Left renal pelvis (tissue), 4 donors: ENCODE measurements at regions not wholly inside any gene's neighbourhood (a gene's known extent, or its start where the extent isn't known, plus 50 kb on each side); places are given as distances from the start of the nearest gene placed in this dataset.

Experiments used
- DNase-seq, 4 donors: peaks; one replicate each; pipeline ENCODE4 v3.0.0-alpha.2; 2013; ENCODE audit warnings: low read depth in 4 of 4, low spot score in 3 of 4

DNA sequence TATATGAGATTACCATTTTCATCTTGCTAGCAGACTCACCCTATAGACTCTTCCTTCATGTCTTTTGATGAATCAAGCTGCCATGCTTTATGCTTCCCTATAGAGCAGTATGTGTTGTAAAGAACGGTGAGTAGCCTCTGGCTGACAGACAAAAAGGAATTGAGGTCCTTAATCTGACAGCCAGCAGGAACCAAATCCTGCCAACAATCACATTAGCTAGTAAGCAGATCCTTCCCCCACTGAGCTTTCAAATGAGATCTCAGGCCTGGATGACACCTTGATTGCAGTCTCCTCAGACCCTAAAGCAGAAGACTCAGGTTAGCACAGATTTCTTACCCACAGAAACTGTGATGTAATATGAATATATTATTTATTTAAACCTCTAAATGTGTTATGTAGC, 577.0 kb downstream of the CDH11 start:
- DNase-seq, result no peak

DNA sequence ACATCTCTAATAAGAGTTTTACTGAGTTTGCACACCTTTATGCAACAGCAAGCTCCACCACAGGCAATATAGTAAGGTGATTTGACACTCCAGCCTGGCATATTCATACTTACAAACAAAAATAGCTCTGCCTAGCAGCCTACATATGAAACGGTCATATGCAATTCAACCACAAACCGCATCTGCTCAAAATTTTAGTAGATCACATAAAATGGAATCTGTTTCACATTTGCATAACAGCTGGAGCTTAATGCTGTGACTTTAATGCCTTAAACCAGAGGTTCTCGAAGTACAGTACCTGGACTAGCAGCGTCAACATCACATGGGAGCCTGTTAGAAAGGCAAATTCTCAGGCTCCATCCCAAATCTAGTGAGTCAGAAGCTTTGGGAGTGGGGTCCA, 578.4 kb downstream of the CDH11 start:
- no peak for DNase-seq

DNA sequence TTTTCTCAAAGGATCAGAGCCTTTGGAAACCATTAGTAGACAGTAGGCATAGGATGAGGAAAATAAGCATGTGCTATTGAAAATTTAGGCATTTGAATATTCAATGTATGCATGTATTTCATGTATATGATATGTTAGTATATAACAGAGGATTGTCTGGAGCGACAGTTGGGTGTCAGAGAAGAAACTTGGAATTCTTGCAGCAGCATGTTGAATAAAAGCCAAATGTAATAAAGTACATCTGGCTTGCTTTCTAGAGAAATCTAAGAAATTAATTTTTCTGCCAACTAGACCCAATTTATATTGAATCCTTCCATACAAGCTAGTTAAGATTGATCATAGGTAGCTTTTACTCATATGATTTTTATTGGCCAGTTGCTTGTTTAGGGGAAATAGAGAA, 578.8 kb downstream of the CDH11 start:
- no peak for DNase-seq

DNA sequence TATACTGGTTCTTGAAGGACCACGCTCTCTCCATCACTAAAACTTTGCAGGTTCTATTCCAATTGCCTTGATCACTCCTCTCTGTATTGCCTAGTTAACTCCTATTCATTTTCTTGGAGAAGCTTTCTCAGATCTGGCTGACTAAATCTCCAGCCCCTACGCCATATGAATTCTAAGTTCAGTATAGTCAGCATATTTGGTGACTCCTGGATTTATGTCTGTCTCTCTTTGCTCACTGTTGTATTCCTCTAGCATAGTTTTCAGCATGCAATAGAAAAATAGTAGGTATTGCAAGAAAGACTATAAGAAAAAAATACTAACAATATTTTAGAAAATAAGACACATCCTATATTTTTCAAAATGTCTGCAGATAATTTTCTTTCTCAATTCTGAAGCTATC, 579.7 kb downstream of the CDH11 start:
- no peak for DNase-seq

DNA sequence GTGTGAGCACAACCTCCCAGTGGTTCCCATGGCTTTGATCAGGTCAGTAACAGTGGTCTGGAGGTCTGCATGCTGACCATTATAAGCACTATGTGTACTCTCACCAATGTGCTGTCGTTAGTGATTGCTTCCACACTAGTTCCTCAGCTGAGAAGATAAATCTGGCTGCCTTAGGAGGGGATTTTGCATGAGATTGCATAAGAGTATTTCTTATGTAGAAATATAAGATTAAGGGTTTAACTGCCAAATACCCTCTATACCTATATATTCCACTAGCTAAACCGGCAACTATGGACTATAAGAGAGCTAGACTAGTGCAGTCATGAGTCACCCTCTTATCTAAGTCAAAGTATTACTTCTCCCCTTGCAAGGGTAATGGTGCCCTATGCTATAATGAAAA, 580.2 kb downstream of the CDH11 start:
- no peak for DNase-seq

DNA sequence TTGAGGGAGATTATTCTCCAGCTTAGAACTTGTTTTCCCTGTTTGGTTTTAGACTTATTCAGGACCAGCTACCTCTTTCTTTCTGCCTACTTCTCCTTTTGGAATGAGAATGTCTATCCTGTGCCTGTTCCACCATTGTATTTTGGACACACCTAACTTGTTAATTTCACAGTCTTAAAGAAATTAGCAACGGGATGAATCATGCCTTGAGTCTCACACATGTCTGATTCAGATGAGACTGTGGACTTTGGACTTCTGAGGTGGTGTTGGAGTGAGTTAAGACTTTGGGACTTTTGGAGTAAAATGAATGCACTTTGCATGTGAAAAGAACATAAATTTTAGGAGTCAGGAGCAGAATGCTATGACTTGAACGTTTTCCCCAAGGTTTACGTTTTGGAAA, 581.4 kb downstream of the CDH11 start:
- DNase-seq, result no peak

DNA sequence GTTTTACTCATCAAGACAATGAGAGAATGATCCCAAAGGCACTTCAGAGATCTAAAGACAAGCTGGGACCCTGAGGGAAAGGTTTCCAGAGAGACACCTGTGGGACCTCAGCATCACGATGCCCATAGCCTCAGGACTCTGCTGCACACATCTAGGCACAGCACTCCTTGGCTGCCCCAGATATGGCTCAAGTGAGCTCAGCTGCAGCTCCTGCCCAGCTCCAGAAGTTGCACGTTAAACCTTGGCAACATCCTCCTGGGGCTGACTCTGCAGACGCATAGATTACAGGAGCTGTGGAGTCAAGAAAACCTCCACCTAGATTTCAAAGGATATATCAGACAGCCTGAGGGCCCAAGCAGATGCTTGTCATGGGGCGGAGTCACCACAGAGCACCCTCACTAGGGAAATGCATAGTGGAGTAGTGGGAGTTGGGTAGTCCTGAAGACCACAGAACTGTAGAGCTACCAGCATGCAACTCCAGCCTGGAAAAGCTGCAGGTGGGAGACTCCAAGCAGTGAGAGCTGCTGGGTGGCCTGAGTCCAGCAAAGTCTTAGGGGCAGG, 582.0 kb downstream of the CDH11 start:
- DNase-seq, result no peak

DNA sequence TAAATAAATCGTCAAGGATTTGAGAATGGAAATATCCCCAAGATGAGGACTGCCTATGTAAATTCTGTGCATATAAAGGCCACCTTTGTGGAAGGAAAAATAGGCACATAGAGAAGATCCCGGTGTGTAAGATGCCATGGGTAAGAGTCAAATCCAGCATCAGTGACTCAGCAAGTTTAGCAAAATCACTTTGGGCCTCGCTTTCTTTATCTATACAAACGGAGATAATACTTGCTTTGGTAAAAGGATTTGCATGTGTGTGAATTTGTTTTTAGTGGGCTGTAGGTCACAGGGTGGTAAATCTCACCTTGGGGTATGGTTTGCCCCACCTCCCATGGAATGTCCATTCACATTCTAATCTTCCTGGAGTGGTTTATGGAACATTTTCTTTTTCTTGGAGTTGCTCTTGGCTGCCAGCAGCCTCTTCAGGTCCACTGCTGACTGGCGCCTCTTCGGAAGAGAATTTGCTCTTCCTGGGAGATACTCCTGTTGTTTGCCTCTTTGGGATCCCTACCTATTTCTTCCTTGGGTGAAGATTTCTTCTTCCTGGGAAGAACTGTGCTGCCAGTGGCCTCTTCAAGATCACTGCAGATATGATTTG, 587.6 kb downstream of the CDH11 start:
- DNase-seq, result no peak

DNA sequence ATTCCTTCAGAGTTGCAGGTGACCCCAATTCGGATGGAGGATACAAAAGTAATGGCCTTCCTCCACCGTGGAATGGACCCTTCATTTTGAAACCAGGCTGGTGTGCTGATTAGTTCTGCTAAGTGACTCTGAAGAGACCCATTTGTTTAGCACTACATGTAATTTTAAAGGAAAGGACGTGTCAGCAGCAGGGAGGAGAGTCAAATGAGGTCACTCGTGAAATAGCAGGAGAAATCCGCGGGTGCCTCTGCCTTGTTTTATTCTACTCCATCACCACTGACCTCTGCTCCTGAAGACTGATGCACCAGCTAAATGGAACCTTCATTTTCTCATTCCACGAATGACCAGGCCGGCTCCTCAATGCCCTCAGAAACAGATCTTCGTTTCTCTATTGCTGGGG, 589.2 kb downstream of the CDH11 start:
- DNase-seq, result no peak

DNA sequence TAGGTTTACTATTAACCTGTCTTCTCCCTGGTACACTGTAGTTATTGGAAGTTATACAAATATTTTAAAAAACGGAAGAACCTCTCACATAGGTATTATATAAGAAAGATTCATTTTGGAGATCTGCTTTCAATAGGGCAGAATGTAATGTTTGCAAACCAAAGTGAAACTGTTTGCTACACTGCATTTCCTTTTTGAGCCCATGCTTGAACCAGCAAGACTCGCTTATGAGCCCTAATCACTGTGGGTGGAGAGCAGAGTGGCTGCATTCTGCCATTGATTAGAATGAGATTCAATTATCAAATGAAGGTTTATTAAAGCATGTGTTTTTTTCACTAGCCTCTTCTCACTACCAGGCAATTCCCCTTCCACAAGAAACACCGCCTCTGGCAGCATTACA, 589.7 kb downstream of the CDH11 start:
- no peak for DNase-seq

DNA sequence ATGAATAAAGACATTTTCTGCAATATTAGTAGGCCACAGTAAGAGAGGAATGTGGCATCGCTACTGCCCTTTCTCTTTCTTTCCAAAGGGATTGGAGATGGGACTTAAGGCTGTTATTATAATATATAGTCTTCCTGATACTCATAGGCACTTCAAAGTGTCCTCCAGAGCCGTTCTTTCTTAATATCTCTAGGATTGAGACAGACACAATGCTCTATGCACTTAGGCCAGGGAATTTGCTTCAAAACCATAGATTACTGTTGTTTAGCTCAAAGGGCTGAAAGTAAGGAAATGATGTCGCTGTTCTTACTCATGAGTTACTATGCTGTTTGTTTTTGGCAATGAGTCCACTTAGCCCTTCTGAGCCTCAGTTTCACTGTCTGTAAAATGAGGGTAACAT, 590.5 kb downstream of the CDH11 start:
- no peak for DNase-seq

DNA sequence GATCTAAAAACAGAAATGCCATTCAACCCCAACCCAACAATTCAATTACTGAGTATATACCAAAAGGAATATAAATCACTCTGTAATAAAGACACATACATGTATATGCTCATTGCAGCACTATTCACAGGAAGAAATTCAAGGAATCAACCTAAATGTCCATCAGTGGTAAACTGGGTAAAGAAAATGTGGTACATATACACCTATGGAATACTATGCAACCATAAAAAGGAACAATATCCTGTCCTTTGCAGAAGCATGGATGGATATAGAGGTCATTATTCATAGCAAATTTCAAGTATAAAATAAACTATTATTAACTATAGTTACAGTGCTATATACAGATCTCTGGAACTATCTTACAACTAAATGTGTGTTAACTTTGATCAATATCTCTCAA, 599.3 kb downstream of the CDH11 start:
- no peak for DNase-seq

DNA sequence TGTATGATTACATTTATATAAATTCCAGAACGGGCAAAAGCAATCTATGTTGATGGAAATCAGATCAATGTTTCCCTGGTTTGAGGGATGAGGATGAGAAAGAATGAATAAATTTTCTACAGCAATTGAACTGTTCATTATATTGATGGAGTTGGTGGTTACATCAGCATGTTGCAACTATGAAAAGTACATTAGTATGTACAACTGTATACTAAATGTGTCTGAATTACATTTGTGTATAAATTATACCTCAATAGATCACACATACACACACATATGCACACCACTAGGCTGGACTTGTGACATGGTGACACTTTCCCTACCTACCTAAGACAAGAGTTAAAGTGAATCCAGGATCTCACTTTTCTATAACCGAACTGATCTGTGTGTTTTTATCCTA, 608.0 kb downstream of the CDH11 start:
- DNase-seq, result no peak

DNA sequence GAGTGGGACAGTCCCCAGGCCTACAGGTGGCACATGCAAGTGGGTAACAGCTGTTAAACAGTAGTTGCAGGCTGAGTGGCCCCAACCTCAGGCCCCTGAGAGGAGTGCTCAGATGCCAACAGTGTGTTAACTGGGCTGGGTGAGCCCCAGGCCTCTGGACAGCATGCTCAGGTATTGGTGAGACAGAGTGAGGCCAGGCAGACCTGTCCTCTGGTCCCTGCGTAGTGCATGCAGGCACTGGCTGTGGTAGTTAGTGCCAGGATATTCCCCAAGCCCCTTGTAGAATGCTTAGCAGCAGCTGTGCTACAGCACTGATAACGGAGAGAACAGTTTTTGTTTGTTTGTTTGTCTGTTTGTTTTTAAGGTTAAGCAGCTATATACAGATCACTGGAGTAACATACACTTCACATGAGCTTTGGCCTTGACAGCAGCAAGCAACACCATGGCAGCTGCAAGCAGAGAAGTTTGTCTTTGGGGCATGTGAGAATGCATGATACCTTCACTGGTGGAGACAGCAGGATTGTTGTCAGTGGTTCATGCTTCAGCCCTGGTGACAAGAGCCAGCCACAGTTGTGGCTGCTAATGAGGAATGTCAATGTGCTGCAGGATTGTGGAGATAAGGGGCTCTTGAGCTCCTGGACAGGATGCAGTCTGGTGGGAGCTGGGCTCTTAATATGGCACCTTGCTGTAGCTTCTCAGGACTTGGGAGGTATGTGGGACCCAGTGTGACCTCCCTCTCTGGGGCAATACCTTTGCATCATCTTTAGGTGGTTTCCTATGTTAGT, 614.4 kb downstream of the CDH11 start:
- no peak for DNase-seq

DNA sequence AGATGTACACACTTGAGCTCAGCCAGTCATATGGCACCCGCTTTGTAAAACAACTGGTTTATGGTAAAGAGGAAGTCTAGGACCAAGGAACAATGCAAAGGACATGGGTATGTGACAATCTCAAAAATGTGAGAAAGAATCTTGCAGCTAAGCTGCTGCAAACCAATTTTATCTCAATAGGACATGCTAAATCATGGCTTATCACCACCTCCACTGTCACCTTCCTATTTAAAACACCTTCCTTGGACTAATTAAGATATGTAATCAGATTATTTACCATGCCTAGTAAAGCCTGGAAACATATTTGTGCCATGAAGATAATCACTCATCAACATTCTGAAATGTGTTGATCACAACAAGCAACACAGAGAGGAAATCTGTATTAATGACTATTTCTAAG, 622.7 kb downstream of the CDH11 start:
- DNase-seq, result no peak

DNA sequence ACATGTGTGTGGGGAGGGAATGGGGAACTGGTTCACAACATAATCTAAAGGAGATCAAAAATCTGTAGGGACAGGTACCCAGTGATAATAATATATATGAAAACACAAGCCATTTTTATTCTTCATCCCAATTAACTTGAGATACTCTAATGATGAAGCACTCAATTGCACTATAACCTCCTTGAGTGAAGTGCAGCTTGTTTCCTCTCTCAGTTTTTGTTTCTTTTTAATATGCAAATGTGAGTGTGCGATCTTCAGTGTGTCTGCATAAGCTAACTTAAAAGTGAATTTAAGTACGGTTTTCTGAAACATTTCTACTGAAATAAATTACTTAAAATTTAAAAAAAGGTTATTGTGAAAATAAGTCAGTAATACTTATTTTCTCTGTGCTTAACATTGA, 623.5 kb downstream of the CDH11 start:
- DNase-seq, result no peak

DNA sequence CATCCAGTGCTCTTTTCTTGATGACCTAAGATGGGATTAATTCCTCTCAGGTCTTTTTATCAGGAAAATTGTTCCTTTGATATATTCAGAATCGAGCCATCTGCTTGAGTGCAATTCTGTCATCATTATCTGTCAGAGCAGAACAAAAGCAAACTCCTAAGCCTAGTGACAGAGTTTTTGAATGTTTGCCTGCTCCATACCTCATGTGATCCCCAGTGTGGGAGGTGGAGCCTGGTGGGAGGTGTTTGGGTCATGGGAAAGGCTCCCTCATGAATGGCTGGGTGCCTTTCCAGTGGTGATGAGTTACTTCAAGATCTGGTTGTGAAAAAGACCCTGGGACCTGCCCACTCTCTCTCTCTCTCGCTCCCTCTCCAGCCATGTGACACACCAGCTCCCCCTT, 628.2 kb downstream of the CDH11 start:
- DNase-seq, result no peak

DNA sequence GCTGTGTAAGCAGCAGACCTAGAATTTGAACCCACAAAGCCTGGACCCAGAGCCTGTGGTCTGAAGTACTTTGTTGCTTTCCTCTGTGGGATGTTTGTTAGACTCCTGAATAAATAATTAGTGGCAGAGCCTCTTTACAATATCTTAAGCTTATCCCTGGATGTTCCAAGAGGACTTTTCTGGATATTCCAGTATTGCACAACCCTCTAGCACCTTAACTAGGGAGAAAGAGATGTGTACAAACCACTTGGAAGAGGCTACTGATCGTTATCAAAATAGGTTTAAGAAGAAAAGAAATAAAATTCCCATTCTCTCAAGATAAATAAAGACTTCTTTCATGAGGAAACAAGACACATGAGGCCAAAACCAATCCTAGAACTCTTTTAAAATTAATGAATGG, 632.4 kb downstream of the CDH11 start:
- DNase-seq, result no peak

DNA sequence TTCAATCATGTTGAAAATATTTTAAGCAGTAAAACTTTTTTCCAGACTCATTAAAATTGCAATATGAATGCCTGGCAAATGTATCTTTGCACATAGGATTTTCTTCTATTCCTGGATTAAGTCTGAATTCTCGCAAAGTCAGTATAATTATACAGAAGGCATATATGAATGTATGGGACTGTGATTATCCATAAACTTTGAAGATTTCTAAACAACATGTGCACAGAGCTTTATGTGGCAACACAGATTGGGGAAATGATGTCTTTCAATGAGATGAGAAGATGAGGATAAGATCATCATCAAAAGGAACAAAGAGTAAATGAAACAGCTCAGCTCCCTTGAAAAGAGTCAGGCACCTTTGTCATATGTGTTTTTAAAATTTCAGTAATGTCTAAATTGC, 635.3 kb downstream of the CDH11 start:
- DNase-seq, result no peak

DNA sequence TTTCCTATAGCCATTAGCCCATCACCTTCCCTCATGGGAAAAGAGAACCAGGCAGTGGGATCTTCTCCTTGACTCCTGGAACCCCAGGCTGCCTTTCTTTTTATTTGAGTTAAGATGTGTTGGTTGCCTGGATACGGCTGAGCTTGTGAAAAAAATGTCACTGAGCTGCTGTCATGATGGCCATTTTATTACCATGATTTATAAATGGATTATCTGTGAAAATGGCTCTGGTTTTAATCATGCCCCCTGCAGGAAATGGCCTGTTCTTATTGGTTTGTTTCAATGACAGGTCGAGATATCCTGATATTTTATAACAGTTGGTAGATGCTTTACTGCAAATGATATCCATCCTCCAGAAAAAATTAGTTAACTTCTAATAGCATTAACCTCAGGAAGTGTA, 640.4 kb downstream of the CDH11 start:
- no peak for DNase-seq

DNA sequence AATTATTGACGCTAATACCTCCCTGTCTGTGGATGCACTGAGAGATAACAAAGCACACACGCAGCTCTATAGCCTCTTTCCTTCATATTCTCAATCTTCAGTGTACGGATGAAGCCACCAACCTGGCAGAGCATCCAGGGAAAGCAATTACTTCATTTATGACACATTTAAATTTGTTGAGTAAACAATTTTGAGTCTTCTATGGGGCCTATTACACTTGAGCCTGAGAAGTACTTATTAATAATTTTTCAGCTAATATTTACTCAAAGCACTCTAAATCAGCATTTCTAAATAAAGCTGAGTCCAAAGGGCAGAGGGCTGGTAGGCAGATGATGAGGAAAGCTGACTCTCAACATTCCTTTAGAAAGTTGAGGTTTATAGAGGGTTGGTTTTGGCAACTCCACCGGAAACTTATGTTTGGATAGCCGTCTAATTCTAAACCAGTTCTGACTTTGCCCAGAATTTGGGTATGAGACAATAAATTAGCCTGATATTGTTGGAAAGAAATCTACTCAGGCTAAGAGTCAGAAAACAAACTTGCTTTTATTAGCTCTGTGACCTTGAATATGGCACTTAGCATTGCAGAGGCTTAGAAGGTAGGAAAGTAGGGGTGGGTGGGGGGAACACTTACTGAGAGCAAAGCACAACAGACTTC, 643.5 kb downstream of the CDH11 start:
- no peak for DNase-seq
